ENCODE measurements at regions not wholly inside any gene's neighbourhood (a gene's known extent, or its start where the extent isn't known, plus 50 kb on each side); places are given as distances from the start of the nearest gene placed in this dataset.

DNA sequence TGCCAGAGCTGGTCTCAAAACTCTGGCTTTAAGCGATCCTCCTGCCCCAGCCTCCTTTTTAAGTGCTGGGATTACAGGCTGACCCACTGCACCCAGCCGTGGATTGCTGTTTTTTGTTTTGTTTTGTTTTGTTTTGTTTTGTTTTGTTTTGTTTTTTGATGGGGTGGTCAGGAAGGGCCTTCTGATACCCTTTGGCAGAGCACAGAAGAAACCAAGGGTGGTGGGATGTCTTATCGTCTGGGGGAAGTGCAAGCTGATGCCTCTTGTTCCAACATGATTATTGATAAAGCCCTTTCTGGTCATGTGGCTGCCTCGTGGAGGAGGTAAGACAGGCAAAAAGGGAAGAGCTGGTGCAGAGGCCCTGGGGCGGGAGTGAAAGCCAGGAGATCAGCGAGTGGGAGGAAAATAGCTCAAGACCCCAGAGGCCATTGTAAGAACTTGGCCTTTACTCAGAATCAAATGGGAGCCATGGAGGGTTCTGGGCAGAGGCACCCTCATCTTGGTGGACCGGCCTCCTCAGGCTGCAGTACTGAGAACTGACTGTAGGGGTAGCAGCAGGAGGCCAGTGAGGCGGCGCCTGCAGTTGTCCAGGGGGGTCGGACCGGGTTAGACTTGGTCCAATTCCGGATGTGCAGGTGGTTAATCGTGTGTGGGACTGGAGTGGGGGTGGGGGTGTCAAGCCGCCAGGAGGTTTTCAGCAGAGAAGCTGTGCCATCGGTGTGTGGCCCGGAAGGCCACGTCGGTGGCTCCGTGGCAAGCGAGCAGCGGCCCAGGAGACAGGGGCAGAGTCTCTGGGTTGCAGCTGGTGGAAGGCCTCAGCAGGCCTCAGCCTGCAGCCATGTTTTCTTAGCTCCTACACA lies 84.4 kb upstream of the GSE1 start:
- H3K79me2 ChIP-seq (replicated peaks; ENCODE audit: insufficient read depth, low read length): no peaks in the 10 kb centered on the region
- H2AFZ ChIP-seq (ENCODE audit: low read depth, low read length): no peak overlapping the region
- H4K20me1 ChIP-seq (ENCODE audit: insufficient read depth): no peaks in the 10 kb centered on the region

DNA sequence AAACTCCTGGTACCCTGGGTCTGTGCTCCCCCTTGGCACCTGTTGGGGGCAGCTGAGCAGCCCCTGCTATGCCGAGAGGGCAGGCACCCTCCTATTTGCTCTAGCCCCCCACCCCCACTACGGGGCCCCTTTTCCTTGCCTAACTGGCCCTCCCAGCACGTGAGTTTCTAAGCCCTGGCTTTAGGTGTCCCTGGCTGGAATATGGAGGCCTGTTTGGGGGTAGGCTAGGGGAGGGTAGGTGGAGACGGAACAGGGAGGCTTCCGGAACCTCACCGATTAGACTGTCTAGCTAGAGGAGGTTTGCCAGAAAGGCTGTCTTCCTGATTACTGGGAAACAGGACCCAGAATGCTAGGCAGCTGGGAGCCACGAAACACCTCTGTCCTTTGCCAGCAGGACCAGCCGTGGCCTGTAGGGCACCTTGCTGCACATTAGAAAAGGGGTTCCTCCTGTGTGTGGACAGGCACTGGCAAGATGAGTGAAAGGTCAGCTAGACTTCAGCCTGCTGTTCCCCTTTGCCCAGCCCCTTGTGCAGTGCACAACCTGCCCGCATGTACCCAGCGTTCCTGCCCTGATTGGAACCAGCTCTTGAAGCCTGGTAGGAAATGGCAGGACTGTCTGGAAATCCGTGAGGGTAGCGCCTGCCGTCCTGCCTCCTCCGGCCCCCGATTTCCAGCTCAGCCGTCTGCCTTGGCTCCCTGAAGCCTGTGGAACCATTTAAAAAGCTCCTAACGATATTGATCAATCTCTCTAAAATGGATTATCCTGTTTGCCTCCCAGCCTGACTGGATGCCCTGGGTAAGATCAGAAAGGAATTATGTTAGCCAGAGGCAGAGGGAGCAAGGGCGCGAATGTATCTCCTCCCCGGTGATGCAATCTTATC lies 83.4 kb upstream of the GSE1 start:
- no peak overlapping the region for H3K4me3 ChIP-seq (ENCODE audit: low read length)
- no peaks in the 10 kb centered on the region for H3F3A ChIP-seq (ENCODE audit: insufficient read depth, low read length, poor library complexity, severe bottlenecking)
- no peak overlapping the region for H3K27ac ChIP-seq (ENCODE audit: low read length)
- no peak for TF ChIP-seq SMC3 (conservative IDR thresholded peaks at IDR 0.05; ENCODE audit: poor library complexity)
- TF ChIP-seq EZH2 (IDR thresholded peaks at IDR 0.05; ENCODE audit: borderline replicate concordance, insufficient read depth, low read length, poor library complexity, severe bottlenecking): no peak
- no peak for TF ChIP-seq RAD21 (conservative IDR thresholded peaks at IDR 0.05)
- TF ChIP-seq, protein P1, sequence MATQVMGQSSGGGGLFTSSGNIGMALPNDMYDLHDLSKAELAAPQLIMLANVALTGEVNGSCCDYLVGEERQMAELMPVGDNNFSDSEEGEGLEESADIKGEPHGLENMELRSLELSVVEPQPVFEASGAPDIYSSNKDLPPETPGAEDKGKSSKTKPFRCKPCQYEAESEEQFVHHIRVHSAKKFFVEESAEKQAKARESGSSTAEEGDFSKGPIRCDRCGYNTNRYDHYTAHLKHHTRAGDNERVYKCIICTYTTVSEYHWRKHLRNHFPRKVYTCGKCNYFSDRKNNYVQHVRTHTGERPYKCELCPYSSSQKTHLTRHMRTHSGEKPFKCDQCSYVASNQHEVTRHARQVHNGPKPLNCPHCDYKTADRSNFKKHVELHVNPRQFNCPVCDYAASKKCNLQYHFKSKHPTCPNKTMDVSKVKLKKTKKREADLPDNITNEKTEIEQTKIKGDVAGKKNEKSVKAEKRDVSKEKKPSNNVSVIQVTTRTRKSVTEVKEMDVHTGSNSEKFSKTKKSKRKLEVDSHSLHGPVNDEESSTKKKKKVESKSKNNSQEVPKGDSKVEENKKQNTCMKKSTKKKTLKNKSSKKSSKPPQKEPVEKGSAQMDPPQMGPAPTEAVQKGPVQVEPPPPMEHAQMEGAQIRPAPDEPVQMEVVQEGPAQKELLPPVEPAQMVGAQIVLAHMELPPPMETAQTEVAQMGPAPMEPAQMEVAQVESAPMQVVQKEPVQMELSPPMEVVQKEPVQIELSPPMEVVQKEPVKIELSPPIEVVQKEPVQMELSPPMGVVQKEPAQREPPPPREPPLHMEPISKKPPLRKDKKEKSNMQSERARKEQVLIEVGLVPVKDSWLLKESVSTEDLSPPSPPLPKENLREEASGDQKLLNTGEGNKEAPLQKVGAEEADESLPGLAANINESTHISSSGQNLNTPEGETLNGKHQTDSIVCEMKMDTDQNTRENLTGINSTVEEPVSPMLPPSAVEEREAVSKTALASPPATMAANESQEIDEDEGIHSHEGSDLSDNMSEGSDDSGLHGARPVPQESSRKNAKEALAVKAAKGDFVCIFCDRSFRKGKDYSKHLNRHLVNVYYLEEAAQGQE (IDR thresholded peaks at IDR 0.05; ENCODE audit: borderline replicate concordance): no peak
- TF ChIP-seq TAF1 (IDR thresholded peaks at IDR 0.05; ENCODE audit: low read depth): no peak
- no peak for TF ChIP-seq EP300 (conservative IDR thresholded peaks at IDR 0.05; ENCODE audit: poor library complexity, severe bottlenecking)
- TF ChIP-seq POLR2AphosphoS5 (IDR thresholded peaks at IDR 0.05): no peak
- TF ChIP-seq, protein P2, sequence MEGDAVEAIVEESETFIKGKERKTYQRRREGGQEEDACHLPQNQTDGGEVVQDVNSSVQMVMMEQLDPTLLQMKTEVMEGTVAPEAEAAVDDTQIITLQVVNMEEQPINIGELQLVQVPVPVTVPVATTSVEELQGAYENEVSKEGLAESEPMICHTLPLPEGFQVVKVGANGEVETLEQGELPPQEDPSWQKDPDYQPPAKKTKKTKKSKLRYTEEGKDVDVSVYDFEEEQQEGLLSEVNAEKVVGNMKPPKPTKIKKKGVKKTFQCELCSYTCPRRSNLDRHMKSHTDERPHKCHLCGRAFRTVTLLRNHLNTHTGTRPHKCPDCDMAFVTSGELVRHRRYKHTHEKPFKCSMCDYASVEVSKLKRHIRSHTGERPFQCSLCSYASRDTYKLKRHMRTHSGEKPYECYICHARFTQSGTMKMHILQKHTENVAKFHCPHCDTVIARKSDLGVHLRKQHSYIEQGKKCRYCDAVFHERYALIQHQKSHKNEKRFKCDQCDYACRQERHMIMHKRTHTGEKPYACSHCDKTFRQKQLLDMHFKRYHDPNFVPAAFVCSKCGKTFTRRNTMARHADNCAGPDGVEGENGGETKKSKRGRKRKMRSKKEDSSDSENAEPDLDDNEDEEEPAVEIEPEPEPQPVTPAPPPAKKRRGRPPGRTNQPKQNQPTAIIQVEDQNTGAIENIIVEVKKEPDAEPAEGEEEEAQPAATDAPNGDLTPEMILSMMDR (IDR thresholded peaks at IDR 0.05; ENCODE audit: poor library complexity, severe bottlenecking): no peak
- no peak for TF ChIP-seq MXI1 (conservative IDR thresholded peaks at IDR 0.05; ENCODE audit: poor library complexity, severe bottlenecking)
- no peaks in the 10 kb centered on the region for H3K36me3 ChIP-seq (ENCODE audit: insufficient read depth, low read length)
- no peaks in the 10 kb centered on the region for H3K9me2 ChIP-seq (ENCODE audit: insufficient read depth, low read length)
- H3K9me3 ChIP-seq (ENCODE audit: low read length): no peaks in the 10 kb centered on the region
- H3K9ac ChIP-seq (ENCODE audit: low read length): no peak overlapping the region
- H3K4me2 ChIP-seq (ENCODE audit: low read length): no peak overlapping the region
- no peaks in the 10 kb centered on the region for H4K20me1 ChIP-seq (ENCODE audit: insufficient read depth)
- no peaks in the 10 kb centered on the region for H3K79me2 ChIP-seq (replicated peaks; ENCODE audit: insufficient read depth, low read length)
- no peak overlapping the region for H2AFZ ChIP-seq (ENCODE audit: low read depth, low read length)
- H3K27me3 ChIP-seq (ENCODE audit: insufficient read depth, low read depth, low read length): no peaks in the 10 kb centered on the region

More for the DNA sequence above, 84.4 kb upstream of the GSE1 start:
- no peak overlapping the region for H3K9ac ChIP-seq (ENCODE audit: low read length)
- H3K27me3 ChIP-seq (ENCODE audit: insufficient read depth, low read depth, low read length): no peaks in the 10 kb centered on the region
- H3K9me3 ChIP-seq (ENCODE audit: low read length): no peaks in the 10 kb centered on the region
- no peaks in the 10 kb centered on the region for H3F3A ChIP-seq (ENCODE audit: insufficient read depth, low read length, poor library complexity, severe bottlenecking)
- TF ChIP-seq, protein P2 (IDR thresholded peaks at IDR 0.05; ENCODE audit: poor library complexity, severe bottlenecking): peak; percentile 27
- TF ChIP-seq, protein P1 (IDR thresholded peaks at IDR 0.05; ENCODE audit: borderline replicate concordance): no peak
- no peak overlapping the region for H3K4me2 ChIP-seq (ENCODE audit: low read length)
- H3K4me3 ChIP-seq (ENCODE audit: low read length): no peak overlapping the region
- H3K9me2 ChIP-seq (ENCODE audit: insufficient read depth, low read length): no peaks in the 10 kb centered on the region
- no peaks in the 10 kb centered on the region for H3K36me3 ChIP-seq (ENCODE audit: insufficient read depth, low read length)
- no peak overlapping the region for H3K27ac ChIP-seq (ENCODE audit: low read length)
